HEK293T (cell line): ENCODE measurements at regions not wholly inside any gene's neighbourhood (a gene's known extent, or its start where the extent isn't known, plus 50 kb on each side); places are given as distances from the start of the nearest gene placed in this dataset.

Source experiments
- ARNT ChIP-seq: fragments of 450-650 bp; IDR thresholded peaks from 2 replicates; pipeline ENCODE4 v1.6.1; 2017; ENCODE audit warnings: mild to moderate bottlenecking
- BHLHE40 ChIP-seq: fragments of 450-650 bp; IDR thresholded peaks from 2 replicates; pipeline ENCODE4 v1.6.1; 2016; ENCODE audit warnings: mild to moderate bottlenecking, moderate library complexity, borderline replicate concordance
- FOXA1 ChIP-seq: fragments of 450-650 bp; IDR thresholded peaks from 2 replicates; pipeline ENCODE4 v1.6.1; 2016; ENCODE audit warnings: mild to moderate bottlenecking
- FOXK2 ChIP-seq: fragments of 450-650 bp; IDR thresholded peaks from 2 replicates; pipeline ENCODE4 v1.6.1; 2016; ENCODE audit warnings: mild to moderate bottlenecking
- FOXM1 ChIP-seq: fragments of 450-650 bp; IDR thresholded peaks from 2 replicates; pipeline ENCODE4 v1.6.1; 2017; ENCODE audit warnings: mild to moderate bottlenecking, borderline replicate concordance
- HDGF ChIP-seq: fragments of 450-650 bp; IDR thresholded peaks from 2 replicates; pipeline ENCODE4 v1.6.1; 2017; ENCODE audit warnings: antibody characterized with exemption, borderline replicate concordance
- SP1 ChIP-seq: fragments of 450-650 bp; IDR thresholded peaks from 2 replicates; pipeline ENCODE4 v1.6.1; 2017

GRCh38 chr2:163123526-163123925 lies 285.0 kb upstream of the KCNH7 start:
- TF ChIP-seq HDGF = no peak
- TF ChIP-seq BHLHE40 = no peak
- TF ChIP-seq FOXK2 = no peak
- no peak for TF ChIP-seq SP1
- TF ChIP-seq ARNT = no peak
- TF ChIP-seq FOXM1 = no peak
- no peak for TF ChIP-seq FOXA1
